Psoas muscle (tissue), 7 donors: ENCODE measurements at regions not wholly inside any gene's neighbourhood (a gene's known extent, or its start where the extent isn't known, plus 50 kb on each side); places are given as distances from the start of the nearest gene placed in this dataset.

Experiments
- ATAC-seq, 4 donors: fragments of 200-7000 bp; cut with Tn5 transposase; one replicate each; pipeline ENCODE4 v1.9.1; 2020; ENCODE audit warnings: moderate library complexity in 3 of 4, mild to moderate bottlenecking in 2 of 4
- DNase-seq, 2 donors: peaks; one replicate each; pipeline ENCODE4 v3.0.0-alpha.2; 2020
- H3K27ac ChIP-seq: fragments of 200-600 bp; one replicate; pipeline ENCODE4 v1.8.0; 2022
- H3K27me3 ChIP-seq, 3 donors: fragments of 200-600 bp in 1 of 3; one replicate each; pipeline versions ENCODE4 v1.6.1 to v1.8.0; 2013 to 2022; ENCODE audit warnings: low read length in 2 of 3, mild to moderate bottlenecking in 2 of 3, moderate library complexity in 1 of 3; ENCODE audit not compliant: insufficient read depth in 3 of 3
- H3K36me3 ChIP-seq, 2 donors: fragments of 200-600 bp in 1 of 2; one replicate each; pipeline versions ENCODE4 v1.6.1 to v1.8.0; 2013 to 2022; ENCODE audit warnings: low read depth in 1 of 2, mild to moderate bottlenecking in 1 of 2, moderate library complexity in 1 of 2; ENCODE audit not compliant: insufficient read depth in 1 of 2
- H3K4me1 ChIP-seq: fragments of 200-600 bp; one replicate; pipeline ENCODE4 v1.8.0; 2022
- H3K4me3 ChIP-seq: fragments of 200-600 bp; one replicate; pipeline ENCODE4 v1.8.0; 2022; ENCODE audit warnings: mild to moderate bottlenecking
- H3K9me3 ChIP-seq: fragments of 200-600 bp; one replicate; pipeline ENCODE4 v1.8.0; 2022
- CTCF ChIP-seq: fragments of 200-600 bp; IDR thresholded peaks from one replicate; pipeline ENCODE4 v1.8.0; 2022; ENCODE audit warnings: antibody characterized with exemption
- WGBS, 3 donors: extraction: QIAGEN DNeasy Blood & Tissue Kit; methylation state at CpG; one replicate each; pipeline versions ENCODE4 v1.1.6 to v1.1.7; 2013; 5-methylcytosine and 5-hydroxymethylcytosine counted together
- intact Hi-C, 2 donors: fragments of 100-400 bp; cut with DNase I; formaldehyde crosslinking; loops; one replicate each; pipeline versions ENCODE4 v1.11.0 to v1.14.2; 2022
- donor health status: healthy with polysubstance abuse.
- donor health status: DM: no; HTN: no; CAD: no; lungs with moderate emphysema.
- donor health status: Bipolar disorder and iron deficiency.
- donor health status: healthy.
- donor health status: DM: yes; HTN: yes; CAD: no.
- donor health status: DM: no; HTN: no; CAD: no.
- donor health status: DM: yes; HTN: yes; CAD: no.

GRCh38 chr2:194559523-194559922, 1097.5 kb upstream of the SLC39A10 start:
- intact Hi-C loops: no loop called here
- Histone ChIP-seq H3K4me1 (no peaks in the 10 kb centered on the region), H3K36me3 (no peaks in the 10 kb centered on the region), H3K9me3 (no peaks in the 10 kb centered on the region), H3K27me3 (no peaks in the 10 kb centered on the region), H3K4me3 (no peak overlapping the region), H3K27ac (no peak overlapping the region)
- DNase-seq: no peak
- TF ChIP-seq CTCF: no peak
- WGBS, 3 donors: 76 to 82% (median 80%) methylated on average over 5 of the region's 5 CpGs
- no peak for ATAC-seq

DNA sequence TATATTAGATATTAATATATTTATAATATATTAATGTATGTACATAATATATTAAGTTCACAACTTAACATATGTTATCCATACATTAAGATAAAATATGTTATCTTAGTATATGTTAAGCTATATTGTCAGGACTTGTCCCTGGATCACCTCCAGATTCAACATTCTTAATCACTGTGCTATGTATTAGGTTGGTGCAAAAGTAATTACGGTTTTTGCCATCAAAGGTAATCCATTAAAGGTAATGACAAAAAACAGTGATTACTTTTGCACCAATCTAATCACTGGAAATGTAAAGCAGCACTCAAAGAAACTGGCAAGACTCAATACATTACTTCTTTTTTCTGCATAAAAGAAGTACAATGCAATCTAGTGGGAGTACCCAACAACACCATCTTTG, 1099.0 kb upstream of the SLC39A10 start:
- 92 to 97% (median 92%) methylated on average over 1 of the region's 1 CpG for WGBS, 3 donors
- Histone ChIP-seq H3K27ac (no peak overlapping the region), H3K9me3 (no peaks in the 10 kb centered on the region), H3K27me3 (no peaks in the 10 kb centered on the region), H3K4me1 (no peaks in the 10 kb centered on the region), H3K36me3 (no peaks in the 10 kb centered on the region), H3K4me3 (no peak overlapping the region)
- DNase-seq: no peak
- no peak for TF ChIP-seq CTCF
- ATAC-seq: no peak
- intact Hi-C loops: no loop called here

- no peaks in the 10 kb centered on the region for H3K36me3 ChIP-seq
- H3K9me3 ChIP-seq: no peaks in the 10 kb centered on the region
- H3K4me1 ChIP-seq: no peaks in the 10 kb centered on the region
- H3K4me3 ChIP-seq: no peak overlapping the region
- no peaks in the 10 kb centered on the region for H3K27me3 ChIP-seq
- ATAC-seq (no peak), DNase-seq (no peak)
- no peak overlapping the region for H3K27ac ChIP-seq
- no peak for TF ChIP-seq CTCF
- 77 to 81% (median 79%) methylated on average over 3 of the region's 3 CpGs for WGBS, 3 donors
- intact Hi-C loops: no loop called here
Observed at GRCh38 chr2:194556629-194557028, 1100.4 kb upstream of the SLC39A10 start.

GRCh38 chr2:194553980-194554379, 1103.0 kb upstream of the SLC39A10 start:
- Histone ChIP-seq H3K4me3 (no peak overlapping the region), H3K36me3 (no peaks in the 10 kb centered on the region), H3K4me1 (no peaks in the 10 kb centered on the region), H3K9me3 (no peaks in the 10 kb centered on the region), H3K27me3 (no peaks in the 10 kb centered on the region), H3K27ac (no peak overlapping the region)
- intact Hi-C loops: no loop called here
- WGBS, 3 donors: 93 to 94% (median 94%) methylated on average over 4 of the region's 4 CpGs
- DNase-seq (no peak), ATAC-seq (no peak)
- no peak for TF ChIP-seq CTCF

DNA sequence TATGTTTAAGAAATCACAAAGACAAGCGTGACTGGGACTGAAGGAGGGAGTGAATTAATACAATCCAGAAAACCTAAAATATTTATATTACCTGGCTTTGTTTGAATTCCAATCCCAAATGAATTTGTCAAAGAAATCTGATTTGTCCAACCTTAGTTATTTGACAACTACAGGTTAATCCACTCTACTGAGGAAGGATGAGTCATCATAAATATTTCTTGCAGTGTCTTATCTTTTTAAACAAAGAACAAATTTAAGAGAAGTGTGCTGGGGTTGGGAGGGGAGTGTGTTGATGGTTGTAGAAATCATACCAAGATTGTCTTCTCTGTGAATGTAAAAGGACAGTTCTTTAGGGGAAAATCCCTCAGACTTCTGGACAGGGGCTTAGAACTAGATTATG, 1106.3 kb upstream of the SLC39A10 start:
- H3K27ac ChIP-seq: no peak overlapping the region
- ATAC-seq (no peak), DNase-seq (no peak)
- H3K27me3 ChIP-seq: no peaks in the 10 kb centered on the region
- 90 to 100% (median 93%) methylated on average over 1 of the region's 1 CpG for WGBS, 3 donors
- no peaks in the 10 kb centered on the region for H3K36me3 ChIP-seq
- H3K4me1 ChIP-seq: no peaks in the 10 kb centered on the region
- H3K4me3 ChIP-seq: no peak overlapping the region
- intact Hi-C loops: no loop called here
- H3K9me3 ChIP-seq: no peaks in the 10 kb centered on the region
- no peak for TF ChIP-seq CTCF
